HG02763 (cell line): ENCODE measurements at regions not wholly inside any gene's neighbourhood (a gene's known extent, or its start where the extent isn't known, plus 50 kb on each side); places are given as distances from the start of the nearest gene placed in this dataset.
"Not testable (repeated sequence)": the region's sequence is repeated elsewhere in the genome, so short reads cannot be mapped to it uniquely, and the experiment has no call there.

Source experiments
- ATAC-seq: cut with Tn5 transposase; IDR thresholded peaks from one replicate; pipeline ENCODE4 v1.9.1; 2021; ENCODE audit warnings: mild to moderate bottlenecking, moderate library complexity; ENCODE audit not compliant: unreplicated experiment

DNA sequence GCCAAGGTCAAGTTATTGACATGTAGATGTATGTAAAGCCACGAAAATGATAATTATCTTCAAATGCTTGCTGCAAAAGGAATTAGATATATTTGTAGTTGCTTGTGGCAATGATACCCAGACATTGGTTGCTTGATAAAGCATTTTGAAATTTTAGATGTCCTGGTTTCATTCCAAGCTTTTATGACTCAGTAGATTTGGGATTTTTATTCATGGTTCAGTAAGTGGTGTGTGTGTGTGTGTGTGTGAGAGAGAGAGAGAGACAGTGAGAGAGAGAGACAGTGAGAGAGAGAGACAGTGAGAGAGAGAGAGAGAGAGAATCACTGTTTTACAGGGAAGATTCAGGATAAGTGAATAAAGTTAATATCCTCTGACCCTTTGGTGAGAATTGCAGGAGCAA, 498.2 kb upstream of the C1orf87 start:
- ATAC-seq = no peak

DNA sequence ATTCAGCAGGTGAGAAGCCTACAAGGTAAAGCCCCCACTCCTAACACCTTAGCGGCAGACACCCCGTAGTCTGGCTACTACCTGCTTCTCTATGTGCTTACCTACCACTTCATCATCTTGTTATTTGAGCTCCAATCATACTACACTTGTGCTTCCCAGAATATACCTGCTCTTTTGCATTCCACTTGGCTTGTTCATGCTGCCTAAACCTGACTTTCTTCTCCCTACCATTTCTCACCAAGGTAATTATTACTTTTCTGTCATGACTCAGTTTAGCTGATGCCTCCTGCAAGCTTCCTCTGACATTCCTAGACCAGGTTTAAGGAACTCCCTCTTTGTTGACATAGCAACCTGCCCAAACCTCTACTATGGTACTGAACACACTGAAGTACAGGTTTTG, 495.6 kb upstream of the C1orf87 start:
- no peak for ATAC-seq

DNA sequence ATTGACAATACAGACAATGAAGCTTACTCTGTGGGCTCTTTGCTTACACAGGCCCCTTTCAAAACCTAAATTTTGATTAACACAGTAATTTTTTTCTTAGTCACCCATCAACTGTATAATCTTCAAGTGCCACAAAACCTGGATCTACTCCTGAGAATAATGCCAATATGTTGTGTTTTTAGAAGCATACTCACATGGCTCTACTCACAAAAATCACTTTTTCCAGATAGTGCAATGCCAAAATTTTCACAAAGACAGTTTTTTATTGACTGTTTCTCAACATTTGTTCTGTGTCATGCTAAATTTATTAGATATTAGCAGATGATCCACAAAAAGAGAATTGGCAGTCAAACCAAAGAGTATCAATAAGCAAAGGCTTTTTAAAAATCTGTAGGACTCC, 493.7 kb upstream of the C1orf87 start:
- ATAC-seq = no peak

DNA sequence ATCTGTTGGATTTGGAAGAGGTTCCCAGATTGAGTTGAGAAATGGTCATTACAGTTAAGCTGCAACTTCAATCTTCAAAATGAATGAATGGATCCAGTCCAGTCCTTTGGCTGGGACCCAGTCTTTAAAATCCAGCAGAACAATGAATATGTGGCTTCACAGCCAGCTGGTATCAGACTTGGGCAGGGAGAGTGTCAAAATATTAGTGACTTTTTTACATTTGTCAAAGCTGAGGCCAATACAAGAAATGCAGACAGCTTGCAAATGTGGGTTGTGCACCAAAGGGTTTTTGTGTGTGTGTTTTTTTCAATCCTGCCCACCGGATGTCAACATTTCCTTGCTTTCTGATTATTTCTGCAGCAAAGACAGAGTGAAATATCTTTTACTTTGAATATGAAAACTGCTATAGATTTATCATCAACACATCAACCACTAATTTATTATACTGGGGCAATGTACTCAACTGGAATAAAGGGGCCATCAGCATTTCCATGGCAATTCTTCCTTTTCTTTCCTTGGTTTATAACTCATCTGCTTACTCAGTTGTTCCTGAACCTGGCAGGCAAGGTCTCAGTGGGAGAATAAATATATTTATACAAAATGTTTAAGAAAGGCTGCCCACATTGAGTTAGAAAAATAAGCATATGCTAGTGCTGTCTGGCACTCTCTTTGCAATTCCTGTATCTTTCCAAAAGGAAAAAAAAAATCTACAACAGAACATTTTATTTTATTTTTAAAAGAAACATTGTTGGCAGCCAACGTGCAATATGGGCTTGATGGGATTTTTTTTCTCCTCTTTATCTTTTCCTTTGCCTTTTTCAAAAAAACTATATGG, 491.6 kb upstream of the C1orf87 start:
- no peak for ATAC-seq

DNA sequence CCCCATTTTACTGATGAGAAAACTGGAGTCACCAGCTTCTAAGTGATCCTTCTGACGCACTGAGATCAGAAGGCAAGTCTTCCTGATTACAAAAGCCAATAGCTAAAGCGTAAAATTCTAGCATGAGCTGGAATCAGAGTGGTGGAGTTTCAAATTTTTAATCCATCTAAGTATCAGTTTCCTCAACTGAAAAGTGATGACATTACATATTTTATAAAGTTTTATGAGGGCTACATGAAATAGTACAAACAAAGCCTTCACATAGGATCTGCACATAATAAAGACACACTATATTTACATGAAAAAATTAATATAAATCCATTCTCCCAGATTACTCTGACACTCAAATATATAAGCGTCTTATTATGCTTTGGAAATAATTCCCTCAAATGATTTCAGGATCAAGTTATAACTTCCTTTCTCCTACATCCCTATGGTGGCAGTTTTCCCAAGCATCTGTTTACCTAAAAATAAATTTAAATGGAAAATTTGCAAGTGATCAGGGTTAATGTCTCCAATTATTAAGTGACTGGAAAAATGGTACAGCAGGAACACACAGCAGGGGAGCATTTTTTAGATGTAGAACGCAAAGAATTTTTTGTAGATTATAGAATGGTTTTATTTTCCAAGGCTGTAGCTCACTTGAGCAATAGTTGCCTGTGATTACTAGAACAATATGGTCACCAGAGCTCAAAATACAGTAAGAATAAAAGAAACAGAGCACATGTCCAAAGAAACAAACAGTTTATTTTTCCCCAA, 490.4 kb upstream of the C1orf87 start:
- no peak for ATAC-seq

DNA sequence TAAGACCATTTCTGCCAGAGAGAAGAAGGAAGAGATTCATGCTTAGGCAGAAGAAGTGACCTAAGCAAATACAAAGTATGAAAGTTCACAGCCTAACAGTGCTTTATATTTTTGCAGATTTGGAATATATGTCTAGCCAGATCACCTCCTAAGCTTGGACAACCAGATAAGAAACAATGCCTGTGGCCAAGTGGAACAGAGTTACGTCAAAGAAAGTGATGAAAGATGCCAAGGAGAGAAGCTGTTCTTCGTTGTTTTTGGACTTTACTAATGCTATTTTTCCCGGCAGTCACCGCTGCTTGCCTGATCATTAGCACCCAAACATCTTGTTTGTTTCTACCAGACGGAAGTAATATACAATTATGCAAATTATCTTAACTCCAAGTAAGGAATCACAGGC, 489.2 kb upstream of the C1orf87 start:
- no peak for ATAC-seq

DNA sequence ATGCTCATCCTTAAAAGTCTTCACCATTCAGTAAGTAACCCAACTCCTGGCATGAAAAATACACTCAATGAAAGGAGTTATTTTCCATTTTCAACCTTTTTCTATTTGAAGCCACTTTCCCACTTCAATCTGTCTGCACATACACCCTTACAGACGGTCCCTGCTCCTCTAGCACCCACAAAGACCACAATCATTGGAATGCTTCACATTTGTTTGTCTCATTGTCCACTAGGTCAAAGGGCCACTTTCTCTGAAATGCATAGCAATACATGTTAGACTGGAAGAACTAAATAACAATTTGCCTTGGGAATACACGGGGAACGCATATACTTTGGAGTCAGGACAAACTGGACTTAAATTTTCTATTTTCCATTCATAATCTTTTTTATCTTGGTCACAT, 487.1 kb upstream of the C1orf87 start:
- ATAC-seq = no peak

DNA sequence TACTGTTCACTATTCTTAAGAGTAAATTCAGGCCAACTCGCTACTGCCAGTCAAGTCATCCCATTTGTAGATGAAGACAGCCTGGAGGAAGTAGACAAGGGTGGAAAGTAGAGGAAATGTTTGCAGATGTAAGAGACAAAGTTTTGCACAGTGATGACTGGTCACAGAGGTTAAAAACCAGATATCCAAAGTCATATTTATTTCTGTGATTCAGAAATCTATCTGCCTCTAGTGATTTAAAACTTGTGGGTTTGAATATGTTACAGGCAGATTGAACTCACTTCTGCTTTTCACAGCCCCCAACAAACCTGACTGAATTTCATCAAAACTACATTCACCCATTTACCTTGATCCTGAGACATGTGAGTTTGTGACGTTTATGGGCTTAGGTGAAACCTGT, 484.7 kb upstream of the C1orf87 start:
- no peak for ATAC-seq

DNA sequence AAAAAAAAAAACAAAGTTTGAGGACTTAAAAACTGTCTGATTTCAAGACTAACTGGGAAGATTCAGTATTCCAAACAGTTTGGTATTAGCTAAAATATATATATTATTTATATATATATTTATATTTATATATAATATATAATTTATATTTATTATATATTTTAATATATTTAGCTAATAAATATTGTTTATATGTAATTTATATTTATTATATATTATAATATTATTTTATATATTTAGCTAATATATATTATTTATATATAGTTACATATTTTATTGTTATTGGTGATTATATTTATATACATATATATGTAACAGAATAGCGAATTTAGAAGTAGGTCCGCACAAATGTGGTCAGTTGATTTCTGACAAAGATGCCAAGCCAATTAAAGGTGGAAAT, 480.2 kb upstream of the C1orf87 start:
- ATAC-seq = no peak

DNA sequence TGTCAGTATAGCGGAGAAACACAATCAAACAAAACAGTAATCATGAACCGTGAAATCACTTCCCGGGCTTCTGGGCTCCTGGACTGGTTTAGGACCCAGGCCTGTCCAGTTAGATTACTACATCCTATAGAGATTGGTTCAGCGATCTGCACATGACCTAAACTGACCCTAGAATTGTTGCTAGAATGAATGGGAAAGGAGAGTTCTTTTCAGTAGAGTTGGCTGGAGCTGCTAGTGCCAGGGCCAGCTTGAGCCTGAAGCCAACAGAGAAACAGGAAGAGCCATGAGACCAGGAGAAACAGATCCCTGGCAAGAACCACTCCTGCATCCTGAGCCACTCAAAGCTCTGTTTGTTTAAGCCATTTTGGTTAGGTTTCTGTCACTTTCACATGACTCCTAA, 474.3 kb upstream of the C1orf87 start:
- ATAC-seq = no peak

DNA sequence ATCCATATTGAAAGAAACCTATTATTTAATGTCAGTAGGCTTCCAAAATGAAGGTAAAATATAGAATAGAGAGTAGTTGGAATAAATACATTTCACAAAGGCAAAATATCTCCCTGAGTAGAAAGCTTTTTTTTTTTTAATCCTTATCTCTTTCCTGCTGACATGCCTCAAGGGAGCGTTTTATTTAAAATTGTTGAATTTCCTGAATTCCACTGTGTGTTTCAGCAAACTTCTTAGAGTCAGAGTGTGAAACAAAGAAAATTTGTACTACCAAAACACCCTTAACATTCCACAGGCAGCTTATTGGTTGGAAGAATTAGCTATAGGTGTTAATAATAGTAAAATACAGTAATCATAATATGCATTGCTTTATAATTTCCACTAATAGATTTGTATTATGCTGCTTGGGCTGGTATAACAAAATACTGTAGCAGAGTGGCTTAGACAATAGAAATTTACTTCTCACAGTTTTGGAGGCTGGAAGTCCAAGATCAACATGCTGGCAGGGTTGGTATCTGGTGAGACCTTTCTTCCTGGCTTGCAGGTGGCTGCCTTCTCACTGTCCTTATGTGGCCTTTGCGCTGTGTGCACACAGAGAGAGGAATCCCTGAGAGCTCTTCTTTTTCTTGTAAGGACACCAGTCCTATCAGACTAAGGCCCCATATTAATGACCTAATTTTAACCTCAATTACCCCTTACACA, 468.4 kb upstream of the C1orf87 start:
- no peak for ATAC-seq

DNA sequence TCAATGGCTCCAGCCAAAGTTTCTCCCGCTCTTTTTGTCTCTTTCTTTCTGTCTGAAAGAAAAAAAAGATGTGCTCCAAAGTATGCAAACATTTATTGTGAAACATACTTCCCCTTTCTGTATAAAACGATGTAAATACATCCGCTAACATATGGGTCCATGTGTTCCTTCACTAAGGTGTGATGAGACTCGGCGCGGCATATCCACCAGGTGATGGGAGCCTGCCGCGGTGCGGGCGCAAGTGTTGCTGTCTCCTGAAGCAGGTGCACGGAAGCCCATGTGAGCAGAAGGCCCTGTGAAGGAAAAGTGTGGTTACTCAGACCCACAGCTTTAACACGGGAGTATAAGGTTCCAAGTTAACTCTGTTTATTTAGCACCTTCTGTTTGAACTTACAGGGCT, 466.6 kb upstream of the C1orf87 start:
- ATAC-seq = no peak

DNA sequence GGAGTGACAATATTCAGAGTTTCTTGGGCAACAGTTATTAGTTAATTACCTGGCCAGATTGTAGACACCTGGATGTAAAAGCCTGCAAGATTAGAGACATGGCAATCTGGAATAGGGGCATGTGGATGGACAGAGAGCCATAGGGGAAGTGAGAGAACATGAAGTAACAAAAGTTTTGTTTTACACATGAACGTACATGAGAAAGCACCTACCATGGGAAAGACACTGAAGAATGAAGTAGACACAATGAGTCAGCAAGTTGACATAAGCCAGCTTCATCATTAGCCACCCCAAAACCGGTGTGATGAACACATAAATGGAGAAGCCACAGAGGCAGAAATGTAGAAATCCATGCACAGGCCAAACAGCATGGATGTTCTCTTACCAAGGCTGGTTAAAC, 462.1 kb upstream of the C1orf87 start:
- no peak for ATAC-seq

DNA sequence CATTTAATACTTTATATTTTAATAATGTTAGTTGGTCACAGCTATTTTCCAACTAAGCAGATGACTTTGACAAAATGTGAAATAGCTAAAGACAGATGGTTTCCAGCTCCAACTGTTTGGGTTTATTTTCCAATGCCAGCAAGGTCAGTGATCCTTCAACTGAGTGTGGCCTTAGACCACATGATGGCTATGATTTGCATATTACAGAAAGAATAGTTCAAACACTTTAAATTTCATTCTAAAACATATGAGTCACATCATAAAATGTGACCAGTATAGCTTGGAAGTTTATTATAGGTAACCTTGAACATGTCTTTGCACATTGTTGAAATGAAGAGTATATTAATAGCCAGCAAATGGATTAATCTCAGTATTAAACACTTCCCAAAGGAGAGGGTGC, 454.0 kb upstream of the C1orf87 start:
- no peak for ATAC-seq

DNA sequence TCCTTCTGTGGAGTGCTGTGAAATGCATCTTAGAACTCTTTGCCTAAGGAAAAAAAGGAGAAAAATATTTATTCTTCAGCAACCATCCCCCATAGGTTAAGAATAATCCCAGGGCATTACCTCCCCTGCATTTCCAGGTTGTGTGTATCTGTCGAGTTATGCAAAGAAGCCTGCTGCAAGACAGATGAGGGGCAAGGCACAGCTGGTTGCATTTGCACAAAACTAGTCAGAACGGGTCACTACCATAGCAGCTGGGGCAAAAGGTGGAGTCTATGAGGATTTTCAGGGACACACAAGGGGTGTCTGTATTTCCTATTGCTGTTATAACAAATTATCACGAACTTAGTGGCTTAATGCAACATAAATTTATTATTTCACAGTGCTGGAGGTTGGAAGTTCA, 443.4 kb upstream of the C1orf87 start:
- ATAC-seq = no peak

DNA sequence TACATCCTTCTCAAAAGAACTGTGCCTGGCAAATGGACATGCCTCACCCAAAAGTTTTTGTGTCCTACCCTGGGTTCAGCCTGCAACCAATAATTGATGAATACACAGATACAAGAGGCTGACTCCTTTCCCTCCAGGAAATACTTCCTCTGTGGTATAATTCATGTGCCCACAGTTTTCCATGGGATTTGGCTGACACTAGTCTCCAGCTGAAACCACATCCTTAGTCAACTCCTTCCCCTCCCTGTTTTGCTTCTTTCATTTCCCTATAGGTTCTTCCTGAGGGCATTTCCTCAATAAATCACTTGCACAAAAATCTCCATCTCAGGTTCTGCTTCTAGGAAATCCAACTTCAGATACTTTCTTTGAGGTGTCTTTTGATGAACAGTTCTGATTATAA, 436.6 kb upstream of the C1orf87 start:
- ATAC-seq = no peak

DNA sequence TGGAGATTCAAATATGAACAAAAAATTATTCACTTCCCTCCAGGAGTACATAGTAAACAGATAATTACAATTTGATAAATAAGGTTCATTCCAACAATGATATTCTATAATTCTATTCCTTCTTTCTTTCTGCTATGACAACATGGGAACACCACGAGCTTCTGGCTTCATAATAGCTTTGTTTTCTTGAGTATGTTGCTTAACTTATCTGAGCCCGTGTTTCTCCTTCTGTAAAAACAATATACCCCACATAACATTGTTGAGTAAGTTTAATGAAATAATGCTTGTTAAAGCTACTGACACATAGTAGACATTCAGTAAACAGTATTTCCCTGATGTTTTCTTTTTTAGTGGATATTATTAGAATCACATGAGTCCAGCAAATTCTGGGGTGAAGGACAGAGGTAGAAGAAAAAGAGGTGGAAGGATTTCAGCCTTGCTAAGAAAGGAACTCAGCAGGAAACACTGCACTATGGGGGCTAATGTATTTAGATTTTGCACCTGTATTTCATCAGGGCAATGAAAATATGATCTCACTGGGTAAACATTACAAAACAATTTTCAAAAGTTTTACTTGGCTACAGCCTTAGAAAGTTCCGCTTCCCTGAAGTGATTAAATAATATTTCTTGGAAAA, 430.8 kb upstream of the C1orf87 start:
- ATAC-seq = no peak

DNA sequence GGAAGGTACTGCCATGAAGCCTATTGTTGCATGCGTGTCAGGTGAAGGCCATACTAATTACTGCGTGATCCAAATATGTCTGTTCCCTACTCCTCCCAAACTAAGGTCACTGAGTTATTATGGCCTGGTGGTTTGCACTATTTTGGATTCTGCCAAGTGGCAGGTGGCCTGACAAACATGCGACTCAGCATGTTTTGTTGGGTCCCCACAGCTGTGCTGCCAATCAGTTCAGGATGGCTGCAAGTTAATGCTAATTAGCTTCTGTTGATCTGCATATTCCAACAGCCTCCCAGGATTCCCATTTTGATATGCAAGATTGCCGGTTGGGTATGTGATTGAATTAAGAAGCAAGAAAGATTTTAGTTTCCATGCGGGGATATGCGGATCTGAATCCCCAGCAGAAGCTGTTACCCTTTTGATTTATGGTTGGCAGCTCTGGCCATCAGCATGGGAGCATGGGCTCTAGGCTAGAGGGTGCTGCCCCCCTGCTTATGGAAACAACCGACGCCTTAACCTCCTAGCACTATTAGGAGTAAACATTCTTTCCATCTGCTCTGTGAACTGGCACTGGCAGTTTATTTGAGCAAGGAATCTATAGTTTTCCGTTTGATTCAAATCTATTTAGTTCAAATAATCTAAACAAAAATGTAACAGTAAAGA, 429.8 kb upstream of the C1orf87 start:
- no peak for ATAC-seq

DNA sequence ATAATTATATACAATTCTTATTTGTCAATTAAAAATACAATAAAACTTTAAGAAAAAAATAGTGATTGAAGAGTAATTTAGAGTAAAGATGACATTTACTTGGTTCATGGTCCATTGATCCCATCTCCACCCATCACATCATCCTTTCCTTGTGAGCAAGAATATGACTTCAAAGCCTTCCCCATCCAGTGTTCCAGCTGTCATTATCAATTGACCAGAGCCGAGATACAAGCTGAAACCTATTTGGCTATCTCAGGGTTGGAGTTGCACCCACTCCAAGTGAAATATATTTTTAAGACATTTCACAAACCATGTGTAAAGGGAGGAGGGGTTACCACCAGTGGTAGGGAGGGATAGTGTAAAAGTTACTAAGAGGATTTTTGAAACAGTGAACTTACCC, 428.9 kb upstream of the C1orf87 start:
- ATAC-seq = no peak

DNA sequence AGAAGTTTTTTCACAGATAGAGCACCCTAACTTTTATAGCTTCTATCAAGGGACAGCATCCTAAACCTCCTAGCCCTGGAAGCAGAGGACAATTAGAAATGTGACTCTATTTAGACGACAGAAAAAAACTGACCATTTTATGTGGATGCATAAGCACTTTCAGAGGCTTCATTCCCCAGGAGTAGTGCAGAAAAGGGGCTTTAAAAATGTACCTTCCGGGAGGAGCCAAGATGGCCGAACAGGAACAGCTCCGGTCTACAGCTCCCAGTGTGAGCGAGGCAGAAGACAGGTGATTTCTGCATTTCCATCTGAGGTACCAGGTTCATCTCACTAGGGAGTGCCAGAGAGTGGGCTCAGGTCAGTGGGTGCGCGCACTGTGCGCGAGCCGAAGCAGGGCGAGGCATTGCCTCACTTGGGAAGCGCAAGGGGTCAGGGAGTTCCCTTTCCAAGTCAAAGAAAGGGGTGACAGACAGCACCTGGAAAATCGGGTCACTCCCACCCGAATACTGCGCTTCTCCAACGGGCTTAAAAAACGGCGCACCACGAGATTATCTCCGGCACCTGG, 416.4 kb upstream of the C1orf87 start:
- not testable (repeated sequence) for ATAC-seq

DNA sequence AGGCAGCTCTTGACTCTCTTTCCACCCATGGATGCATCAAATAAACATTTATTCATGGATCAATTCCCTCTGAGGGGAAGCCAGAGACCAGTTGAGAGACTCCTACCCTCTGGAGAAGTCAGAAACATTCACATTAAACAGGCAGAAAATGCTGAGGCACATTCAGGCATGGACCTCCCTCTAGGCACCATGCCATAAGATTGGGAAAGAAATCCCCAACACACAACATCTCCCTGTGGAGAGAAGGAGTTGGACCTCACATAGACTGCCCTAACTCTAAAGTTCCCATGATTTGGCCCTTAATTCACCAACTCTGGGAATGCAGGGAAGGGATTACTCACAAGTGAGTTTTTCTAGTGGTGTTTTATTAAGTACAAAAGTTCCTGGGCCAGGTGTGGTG, 415.3 kb upstream of the C1orf87 start:
- ATAC-seq = no peak
